MG63 (cell line): ENCODE measurements at regions not wholly inside any gene's neighbourhood (a gene's known extent, or its start where the extent isn't known, plus 50 kb on each side); places are given as distances from the start of the nearest gene placed in this dataset.

Source experiments
- DNase-seq: peaks from one replicate; pipeline ENCODE4 v3.0.0-alpha.2; 2020
- H3K27me3 ChIP-seq: fragments of 250-450 bp; sonication (Bioruptor Pico); 2 replicates; pipeline ENCODE4 v1.5.1; 2020; ENCODE audit warnings: mild to moderate bottlenecking, moderate library complexity
- H3K36me3 ChIP-seq: fragments of 250-450 bp; sonication (Bioruptor Pico); 2 replicates; pipeline ENCODE4 v1.5.1; 2020; ENCODE audit warnings: mild to moderate bottlenecking, moderate library complexity
- H3K4me3 ChIP-seq: fragments of 250-450 bp; sonication (Bioruptor Pico); 2 replicates; pipeline ENCODE4 v1.5.1; 2020; ENCODE audit warnings: mild to moderate bottlenecking, moderate library complexity
- H3K9me3 ChIP-seq: fragments of 250-450 bp; sonication (Bioruptor Pico); 2 replicates; pipeline ENCODE4 v1.5.1; 2020; ENCODE audit warnings: mild to moderate bottlenecking, moderate library complexity

DNA sequence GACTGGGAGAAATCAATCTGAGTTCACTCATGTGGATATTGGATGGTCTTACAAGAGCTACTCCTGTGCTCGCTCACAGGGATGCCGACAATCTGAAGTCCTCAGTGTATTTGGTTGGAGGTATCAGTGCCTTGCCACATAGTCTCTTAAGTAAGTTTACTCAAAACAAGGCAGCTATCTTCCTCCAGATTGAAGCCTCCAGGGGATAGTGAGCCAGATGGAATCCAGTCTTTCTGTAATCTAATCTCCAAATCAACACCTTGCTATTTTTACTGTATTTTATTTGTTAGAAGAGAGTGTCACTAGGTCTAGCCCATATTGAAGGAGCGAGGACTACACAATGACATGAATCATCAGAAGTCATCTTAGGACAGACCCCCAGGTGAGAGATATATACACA lies 456.6 kb upstream of the POT1 start:
- Histone ChIP-seq H3K36me3 (no peaks in the 10 kb centered on the region), H3K27me3 (no peaks in the 10 kb centered on the region), H3K9me3 (no peaks in the 10 kb centered on the region), H3K4me3 (no peak overlapping the region)
- no peak for DNase-seq

DNA sequence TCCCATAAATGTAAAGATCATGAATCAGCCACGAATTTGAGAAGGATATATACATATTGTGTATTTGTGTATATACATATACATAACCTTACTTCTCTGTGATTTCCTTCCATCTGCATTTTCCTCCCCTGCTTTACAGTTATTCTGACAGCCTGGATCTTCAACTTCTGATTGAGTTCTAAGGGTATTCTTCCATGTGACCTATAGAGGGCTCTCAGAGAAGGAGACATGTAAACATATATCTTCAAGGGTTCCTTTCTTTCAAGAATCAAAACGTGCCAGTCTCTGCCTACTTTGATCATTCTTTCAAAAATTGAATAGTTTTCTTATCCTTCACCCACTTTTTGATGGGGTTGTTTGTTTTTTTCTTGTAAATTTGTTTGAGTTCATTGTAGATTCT lies 453.7 kb upstream of the POT1 start:
- Histone ChIP-seq H3K27me3 (no peaks in the 10 kb centered on the region), H3K4me3 (no peak overlapping the region), H3K36me3 (no peaks in the 10 kb centered on the region), H3K9me3 (no peaks in the 10 kb centered on the region)
- no peak for DNase-seq

DNA sequence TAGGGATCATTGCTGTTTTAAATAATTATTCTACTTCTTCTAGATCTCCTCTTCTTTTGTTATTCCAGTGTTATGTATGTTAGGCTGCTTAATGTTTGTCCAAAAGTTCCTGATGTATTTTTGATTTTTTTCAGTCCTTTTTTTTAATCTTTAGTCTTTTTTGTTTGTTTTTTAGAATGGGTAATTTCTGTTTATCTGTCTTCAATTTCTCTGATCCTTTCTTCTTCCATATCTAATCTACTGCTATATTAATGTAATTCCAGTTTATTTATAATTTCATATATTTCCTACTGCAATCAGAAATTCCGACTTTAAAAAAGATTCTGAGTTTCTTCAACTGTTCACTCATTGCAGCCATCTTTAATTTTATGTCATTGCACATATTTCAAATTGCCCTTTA lies 452.8 kb upstream of the POT1 start:
- Histone ChIP-seq H3K9me3 (no peaks in the 10 kb centered on the region), H3K4me3 (no peak overlapping the region), H3K27me3 (no peaks in the 10 kb centered on the region), H3K36me3 (no peaks in the 10 kb centered on the region)
- DNase-seq, result no peak

DNA sequence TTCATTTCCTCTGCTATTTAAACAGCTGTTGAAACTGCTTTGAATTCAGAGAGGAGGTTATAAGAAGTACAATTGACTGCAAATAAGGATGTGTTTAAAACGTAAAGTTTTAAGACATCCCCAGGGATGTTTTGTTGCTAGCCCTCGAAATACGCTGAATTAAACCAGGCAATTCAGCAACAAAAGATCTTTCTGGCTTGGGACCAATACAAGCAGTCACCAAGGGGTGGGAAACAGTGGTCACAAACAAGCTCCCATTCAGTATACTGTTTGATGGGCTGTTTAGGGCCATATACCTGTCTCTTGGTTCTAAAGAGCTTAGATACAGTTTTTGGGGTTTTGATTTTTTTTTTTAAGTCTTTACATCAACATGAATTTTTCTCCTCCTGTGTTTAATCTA lies 446.3 kb upstream of the POT1 start:
- Histone ChIP-seq H3K27me3 (no peaks in the 10 kb centered on the region), H3K9me3 (no peaks in the 10 kb centered on the region), H3K36me3 (no peaks in the 10 kb centered on the region), H3K4me3 (no peak overlapping the region)
- no peak for DNase-seq

DNA sequence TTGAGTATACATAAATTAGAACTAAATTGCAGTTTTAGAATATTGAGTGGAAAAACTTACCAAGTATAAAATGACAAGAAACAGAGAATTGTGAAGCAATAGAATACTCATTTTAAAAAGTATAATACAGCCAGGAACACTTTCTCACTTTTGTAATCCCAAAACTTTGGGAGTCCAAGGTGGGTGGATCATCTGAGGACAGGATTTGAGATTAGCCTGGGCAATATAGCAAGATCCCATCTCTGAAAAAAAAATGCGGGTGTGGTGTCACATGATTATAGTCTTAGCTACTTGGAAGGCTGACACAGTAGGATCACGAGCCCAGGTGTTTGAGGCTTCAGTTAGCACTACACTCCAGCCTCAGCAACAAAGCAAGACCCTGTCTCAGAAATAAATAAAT lies 440.9 kb upstream of the POT1 start:
- Histone ChIP-seq H3K27me3 (no peaks in the 10 kb centered on the region), H3K4me3 (no peak overlapping the region), H3K36me3 (no peaks in the 10 kb centered on the region), H3K9me3 (no peaks in the 10 kb centered on the region)
- DNase-seq, result no peak

DNA sequence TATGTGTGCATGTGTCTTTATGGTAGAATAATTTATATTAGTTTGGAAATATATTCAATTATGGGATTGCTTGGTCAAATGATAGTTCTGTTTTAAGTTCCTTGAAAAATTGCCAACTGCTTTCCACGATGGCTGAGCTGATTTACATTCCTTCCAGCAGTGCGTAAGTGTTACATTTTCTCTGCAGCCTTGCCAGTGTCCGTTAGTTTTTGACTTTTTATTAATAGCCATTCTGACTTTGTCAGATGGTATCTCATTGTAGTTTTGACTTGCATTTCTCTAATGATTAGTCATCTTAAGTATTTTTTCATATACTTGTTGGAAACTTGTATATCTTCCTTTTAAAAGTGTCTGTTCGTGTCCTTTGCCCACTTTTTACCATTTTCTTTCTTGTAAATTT lies 434.2 kb upstream of the POT1 start:
- H3K9me3 ChIP-seq, result no peaks in the 10 kb centered on the region
- DNase-seq, result no peak
- H3K4me3 ChIP-seq, result no peak overlapping the region
- H3K36me3 ChIP-seq, result no peaks in the 10 kb centered on the region
- no peaks in the 10 kb centered on the region for H3K27me3 ChIP-seq

DNA sequence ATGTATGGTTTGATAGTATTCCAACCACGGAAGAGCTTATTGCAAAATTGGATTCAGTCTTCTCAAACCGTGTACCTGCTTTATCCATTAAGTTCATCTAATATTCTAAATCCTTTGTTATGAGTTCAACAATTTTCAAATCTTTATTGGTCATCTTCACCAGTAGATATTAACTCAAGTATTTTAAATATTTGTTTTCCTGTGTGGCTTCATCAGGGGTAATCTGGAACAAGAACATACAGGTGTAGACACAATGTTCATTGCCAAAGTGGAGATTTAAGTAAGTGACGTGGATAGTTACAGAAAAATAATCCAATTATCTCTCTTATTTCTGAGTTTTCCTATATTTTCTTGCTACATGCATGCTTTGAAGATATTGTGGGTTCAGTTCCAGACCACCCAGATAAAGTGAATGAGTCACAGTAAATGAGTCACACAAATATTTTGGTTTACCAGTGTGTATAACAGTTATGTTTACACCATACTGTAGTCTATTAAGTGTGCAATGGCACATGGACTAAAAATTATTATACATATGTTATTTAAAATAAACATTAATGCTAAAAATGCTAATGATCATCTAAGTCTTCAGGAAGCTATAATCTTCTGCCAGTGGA lies 429.0 kb upstream of the POT1 start:
- Histone ChIP-seq H3K36me3 (no peaks in the 10 kb centered on the region), H3K4me3 (no peak overlapping the region), H3K9me3 (no peaks in the 10 kb centered on the region), H3K27me3 (no peaks in the 10 kb centered on the region)
- DNase-seq, result no peak

DNA sequence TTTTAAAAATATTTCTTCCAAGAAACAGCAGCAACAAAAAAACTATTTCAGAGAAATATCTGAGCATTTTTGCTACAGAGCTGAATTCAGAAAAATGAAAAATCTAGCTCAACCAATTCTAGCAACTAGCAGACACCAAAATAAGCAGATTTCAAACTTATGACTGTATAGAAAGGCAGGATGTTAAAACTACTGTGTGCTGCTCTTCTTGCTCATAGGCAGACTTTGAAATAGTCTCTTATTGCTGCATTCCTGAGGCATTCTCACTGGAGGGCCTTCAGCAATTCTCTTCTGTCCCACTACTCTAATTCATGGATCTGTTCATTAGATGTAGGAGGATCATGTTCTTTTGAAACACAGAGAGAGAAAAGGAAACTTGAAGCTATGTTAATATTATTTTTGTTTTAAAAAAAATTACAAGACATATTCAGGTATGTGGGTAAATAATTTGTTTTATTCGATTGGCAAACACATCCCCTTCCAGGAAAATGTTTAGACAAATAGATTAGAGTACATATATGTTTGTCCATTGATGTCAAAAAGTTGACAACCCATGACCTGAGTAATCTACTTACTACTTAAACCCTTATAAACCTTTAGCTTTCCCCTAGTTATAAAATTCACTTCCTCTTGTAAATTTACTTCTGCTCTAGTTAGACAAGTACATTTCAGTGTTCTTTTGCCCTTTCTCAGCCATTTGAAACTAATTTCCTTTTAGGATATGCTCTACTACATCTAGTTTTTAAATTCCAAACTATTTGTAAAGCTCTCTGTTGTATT lies 428.2 kb upstream of the POT1 start:
- H3K9me3 ChIP-seq, result no peaks in the 10 kb centered on the region
- no peak overlapping the region for H3K4me3 ChIP-seq
- H3K27me3 ChIP-seq, result no peaks in the 10 kb centered on the region
- H3K36me3 ChIP-seq, result no peaks in the 10 kb centered on the region
- DNase-seq, result no peak

DNA sequence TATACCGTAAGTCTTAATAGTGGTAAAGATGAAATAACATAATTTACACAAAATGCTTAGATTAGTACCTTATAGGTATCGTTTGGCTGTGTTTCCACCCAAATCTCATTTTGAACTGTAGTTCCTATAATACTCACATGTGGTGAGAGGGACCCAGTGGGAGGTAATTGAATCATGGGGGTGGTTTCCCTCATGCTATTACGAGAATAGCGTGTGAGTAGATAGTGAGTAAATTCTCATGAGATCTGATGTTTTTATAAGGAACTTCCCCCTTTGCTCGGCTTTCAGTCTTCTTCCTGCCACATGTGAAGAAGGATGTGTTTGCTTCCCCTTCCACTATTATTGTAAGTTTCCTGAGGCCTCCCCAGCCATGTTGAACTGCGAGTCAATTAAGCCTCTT lies 426.3 kb upstream of the POT1 start:
- no peaks in the 10 kb centered on the region for H3K27me3 ChIP-seq
- H3K4me3 ChIP-seq, result no peak overlapping the region
- H3K9me3 ChIP-seq, result no peaks in the 10 kb centered on the region
- DNase-seq, result peak; percentile 2
- H3K36me3 ChIP-seq, result no peaks in the 10 kb centered on the region

DNA sequence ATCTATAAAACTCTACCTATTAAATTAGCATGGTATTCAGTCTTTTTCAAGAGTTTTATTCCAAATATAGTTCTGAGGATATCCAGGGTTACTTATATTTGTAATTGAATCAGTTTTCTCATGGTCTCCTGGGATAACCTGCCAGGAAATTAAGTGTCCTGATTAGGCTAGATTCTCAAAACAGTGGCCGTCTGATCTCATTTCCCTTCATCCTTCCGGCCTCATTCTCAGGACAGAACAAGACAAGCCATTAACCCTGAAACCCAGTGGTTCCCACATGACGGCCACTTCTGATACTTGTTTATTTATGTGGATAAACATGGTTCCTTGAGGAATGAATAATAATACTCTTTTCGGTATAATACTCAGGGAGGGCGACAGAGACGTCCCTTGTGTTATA lies 417.6 kb upstream of the POT1 start:
- Histone ChIP-seq H3K9me3 (no peaks in the 10 kb centered on the region), H3K36me3 (no peaks in the 10 kb centered on the region), H3K27me3 (no peaks in the 10 kb centered on the region), H3K4me3 (no peak overlapping the region)
- DNase-seq, result no peak

DNA sequence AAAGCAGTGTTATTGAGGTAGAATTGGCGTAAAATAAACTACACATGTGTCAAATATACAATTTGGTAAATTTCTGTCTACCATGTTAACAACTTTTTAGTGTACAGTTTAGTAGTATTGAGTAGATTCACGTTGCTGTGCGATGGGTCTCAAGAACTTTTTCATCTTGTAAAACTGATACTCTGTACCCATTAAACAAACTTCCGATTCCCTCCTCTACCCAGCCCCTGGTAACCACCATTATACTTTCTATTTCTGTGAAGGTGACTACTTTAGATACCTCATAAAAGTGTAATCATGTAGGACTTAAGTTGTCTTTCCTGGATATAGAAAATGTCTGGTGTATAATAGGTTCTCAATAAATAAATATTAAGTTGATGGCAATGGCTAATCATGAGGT lies 408.5 kb upstream of the POT1 start:
- H3K36me3 ChIP-seq, result no peaks in the 10 kb centered on the region
- H3K4me3 ChIP-seq, result no peak overlapping the region
- H3K27me3 ChIP-seq, result no peaks in the 10 kb centered on the region
- DNase-seq, result no peak
- H3K9me3 ChIP-seq, result no peaks in the 10 kb centered on the region

DNA sequence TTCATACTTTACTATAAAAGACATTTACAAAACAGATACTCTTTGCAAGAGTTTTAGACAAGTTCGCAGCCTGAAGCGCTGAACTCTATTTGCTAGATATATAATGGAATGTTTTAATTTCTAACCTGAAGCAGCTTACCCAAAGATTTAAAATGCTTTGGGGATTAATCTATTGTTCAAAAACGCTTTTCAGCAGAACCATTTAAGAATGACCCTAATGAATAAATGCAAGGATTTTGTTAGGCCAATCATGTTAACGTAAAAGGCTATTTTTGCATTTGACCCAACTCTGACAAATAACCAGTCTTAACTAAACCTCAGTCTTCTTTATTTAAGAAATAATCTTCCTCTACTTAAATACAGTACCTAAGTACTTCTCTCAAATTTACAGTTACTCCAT lies 406.7 kb upstream of the POT1 start:
- Histone ChIP-seq H3K27me3 (no peaks in the 10 kb centered on the region), H3K4me3 (no peak overlapping the region), H3K36me3 (no peaks in the 10 kb centered on the region), H3K9me3 (no peaks in the 10 kb centered on the region)
- DNase-seq, result no peak

DNA sequence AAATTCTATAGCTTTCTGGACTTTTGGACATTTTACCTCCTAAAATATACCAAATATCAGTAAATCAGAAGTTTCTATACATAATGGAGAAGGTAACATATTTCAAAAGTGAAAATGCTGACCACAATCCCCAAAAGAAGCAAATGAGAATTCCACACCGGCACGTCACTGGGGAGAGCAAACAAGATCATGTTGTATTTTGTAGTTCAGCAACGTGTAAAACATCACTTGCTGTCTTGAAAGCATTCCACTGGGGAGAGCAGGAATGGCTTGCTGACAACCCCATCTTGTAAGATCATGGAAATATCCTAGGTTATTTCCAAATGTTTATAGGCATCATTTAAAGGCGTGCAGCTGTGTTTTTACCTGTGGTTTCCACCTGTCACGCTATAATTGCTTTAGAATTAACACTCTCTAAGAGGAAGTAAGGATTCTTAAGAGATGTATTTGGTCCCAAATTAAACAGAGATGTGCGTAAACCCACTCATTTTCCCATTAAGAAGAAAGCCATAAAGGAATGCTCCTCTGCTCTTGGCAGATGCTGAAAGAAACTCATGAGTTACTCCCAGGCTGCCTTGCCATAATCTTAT lies 397.1 kb upstream of the POT1 start:
- no peaks in the 10 kb centered on the region for H3K36me3 ChIP-seq
- H3K4me3 ChIP-seq, result no peak overlapping the region
- no peak for DNase-seq
- H3K9me3 ChIP-seq, result no peaks in the 10 kb centered on the region
- no peaks in the 10 kb centered on the region for H3K27me3 ChIP-seq

DNA sequence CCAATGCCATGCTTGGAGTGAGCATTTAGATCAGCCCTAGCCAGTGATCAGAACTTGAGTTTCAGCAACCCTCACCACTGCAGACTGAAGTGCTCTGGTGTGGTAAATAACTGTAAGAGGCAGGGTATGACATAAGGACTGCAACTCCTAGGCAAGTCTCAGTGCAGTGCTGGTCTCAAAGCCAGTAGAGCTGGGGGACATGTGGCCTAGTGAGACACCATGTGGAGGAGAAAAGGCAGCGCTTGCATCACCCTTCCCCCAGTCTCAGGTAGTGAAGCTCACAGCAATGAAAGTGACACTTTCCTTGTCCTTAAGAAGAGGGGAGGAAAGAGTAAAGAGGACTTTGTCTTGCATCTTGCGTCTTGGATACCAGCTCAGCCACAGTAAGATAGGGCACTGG lies 386.8 kb upstream of the POT1 start:
- DNase-seq, result peak; percentile 2
- no peaks in the 10 kb centered on the region for H3K27me3 ChIP-seq
- H3K9me3 ChIP-seq, result no peaks in the 10 kb centered on the region
- no peaks in the 10 kb centered on the region for H3K36me3 ChIP-seq
- H3K4me3 ChIP-seq, result no peak overlapping the region

DNA sequence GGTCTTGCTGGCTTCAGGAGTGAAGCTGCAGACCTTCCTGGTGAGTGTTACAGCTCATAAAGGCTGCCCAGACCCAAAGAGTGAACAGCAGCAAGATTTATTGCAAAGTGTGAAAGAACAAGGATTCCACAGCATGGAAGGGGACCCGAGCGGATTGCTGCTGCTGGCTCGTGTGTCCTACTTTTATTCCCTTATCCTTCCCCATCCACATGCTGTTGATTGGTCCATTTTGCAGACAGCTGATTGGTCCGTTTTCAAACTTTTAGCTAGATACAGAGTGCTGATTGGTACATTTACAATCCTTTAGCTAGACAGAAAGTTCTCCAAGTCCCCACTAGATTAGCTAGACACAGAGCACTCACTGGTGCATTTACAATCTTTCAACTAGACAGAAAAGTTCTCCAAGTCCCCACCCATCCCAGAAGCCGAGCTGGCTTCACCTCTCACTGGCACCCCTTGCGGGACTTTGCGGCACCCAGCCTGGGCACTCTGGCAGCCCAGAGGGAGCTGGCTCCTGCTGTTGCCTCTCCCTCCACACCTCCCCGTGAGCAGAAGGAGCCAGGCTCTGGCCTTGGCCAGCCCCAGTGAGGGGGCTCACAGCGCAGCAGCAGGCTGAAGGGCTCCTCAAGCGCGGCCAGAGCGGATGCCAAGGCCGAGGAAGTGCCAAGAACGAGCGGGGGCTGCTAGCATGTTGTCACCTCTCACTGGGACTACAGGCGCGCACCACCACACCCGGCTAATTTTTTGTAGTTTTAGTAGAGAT lies 369.6 kb upstream of the POT1 start:
- Histone ChIP-seq H3K4me3 (no peak overlapping the region), H3K36me3 (no peaks in the 10 kb centered on the region), H3K27me3 (no peaks in the 10 kb centered on the region), H3K9me3 (no peaks in the 10 kb centered on the region)
- no peak for DNase-seq

DNA sequence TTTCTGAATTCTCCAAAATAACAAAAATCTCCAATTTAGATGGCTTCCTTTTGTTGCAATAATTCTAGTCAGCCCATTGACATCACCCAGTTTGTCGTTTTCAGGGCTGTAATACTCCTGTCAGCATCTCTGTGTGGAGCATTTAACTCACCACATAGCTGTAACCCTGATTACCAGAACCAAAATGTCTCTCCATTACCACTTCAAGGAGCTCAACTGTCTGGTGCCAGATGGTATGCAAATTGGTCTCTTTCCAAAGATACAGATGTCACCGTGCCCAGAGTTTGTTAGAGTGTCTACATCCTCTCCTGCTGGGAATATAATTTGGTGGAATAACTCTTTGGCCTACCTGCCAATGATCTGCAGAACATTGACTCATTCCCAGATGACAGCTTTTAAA lies 350.3 kb upstream of the POT1 start:
- Histone ChIP-seq H3K9me3 (no peaks in the 10 kb centered on the region), H3K4me3 (no peak overlapping the region), H3K36me3 (no peaks in the 10 kb centered on the region), H3K27me3 (no peaks in the 10 kb centered on the region)
- peak; percentile 8 for DNase-seq

DNA sequence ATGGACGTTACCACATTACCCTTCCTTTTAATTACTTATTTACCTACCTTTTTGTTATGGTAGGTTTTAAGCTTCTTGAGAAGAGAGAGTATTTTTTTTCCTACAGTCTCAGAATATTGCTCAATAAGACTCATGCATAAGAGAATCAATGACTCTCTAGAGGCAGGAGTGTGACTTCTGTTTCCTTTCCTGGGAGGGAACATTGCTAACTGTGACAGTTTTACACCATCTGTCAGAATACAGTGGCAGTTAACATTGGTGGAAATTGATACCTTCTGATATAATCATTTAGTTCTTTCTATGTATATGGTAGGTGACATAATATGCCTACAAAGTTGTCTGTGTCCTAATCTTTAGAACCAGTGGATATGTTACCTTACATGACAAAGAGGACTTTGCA lies 348.7 kb upstream of the POT1 start:
- Histone ChIP-seq H3K36me3 (no peaks in the 10 kb centered on the region), H3K27me3 (no peaks in the 10 kb centered on the region), H3K4me3 (no peak overlapping the region), H3K9me3 (no peaks in the 10 kb centered on the region)
- no peak for DNase-seq
